ENCODE measurements at regions not wholly inside any gene's neighbourhood (a gene's known extent, or its start where the extent isn't known, plus 50 kb on each side); places are given as distances from the start of the nearest gene placed in this dataset.

DNA sequence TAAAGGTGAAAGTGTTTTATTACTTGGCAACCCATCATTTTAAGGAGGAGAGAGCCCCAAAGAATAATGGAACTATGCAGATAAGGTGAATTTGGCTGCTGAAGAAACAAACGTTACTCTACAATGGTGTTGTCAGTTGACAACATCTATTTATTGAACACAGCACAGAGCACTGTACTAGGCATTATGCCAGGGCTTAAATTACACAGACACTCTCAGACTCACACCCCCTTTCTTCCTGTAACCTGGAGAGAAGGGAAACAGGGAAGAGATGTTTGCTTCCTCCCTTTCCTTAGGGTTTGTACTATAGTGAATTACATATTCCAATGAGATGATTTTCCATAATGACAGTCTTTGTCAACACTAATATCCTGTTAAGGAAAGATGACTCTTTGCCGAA lies 94.0 kb upstream of the ATP5MC3 start:
- TF ChIP-seq BHLHE40 (IDR thresholded peaks at IDR 0.05; ENCODE audit: borderline replicate concordance) (no peak), SUZ12 (IDR thresholded peaks at IDR 0.05) (no peak), NFRKB (IDR thresholded peaks at IDR 0.05) (no peak), SP1 (IDR thresholded peaks at IDR 0.05) (no peak), FOXM1 (IDR thresholded peaks at IDR 0.05; ENCODE audit: borderline replicate concordance) (no peak), TARDBP (IDR thresholded peaks at IDR 0.05) (no peak), LEF1 (IDR thresholded peaks at IDR 0.05; ENCODE audit: borderline replicate concordance) (no peak), FOXA1 (IDR thresholded peaks at IDR 0.05) (no peak)
